Lower lobe of right lung (tissue), 2 donors: ENCODE measurements at regions not wholly inside any gene's neighbourhood (a gene's known extent, or its start where the extent isn't known, plus 50 kb on each side); places are given as distances from the start of the nearest gene placed in this dataset.

Source experiments
- ATAC-seq, 2 donors: fragments of 200-7000 bp; cut with Tn5 transposase; one replicate each; pipeline ENCODE4 v1.9.1; 2020 to 2022; ENCODE audit warnings: mild to moderate bottlenecking in 2 of 2, moderate library complexity in 2 of 2
- DNase-seq: peaks from one replicate; pipeline ENCODE4 v3.0.0-alpha.2; 2020
- H3K27ac ChIP-seq: fragments of 200-600 bp; one replicate; pipeline ENCODE4 v1.8.0; 2022
- H3K27me3 ChIP-seq: fragments of 200-600 bp; one replicate; pipeline ENCODE4 v1.8.0; 2022; ENCODE audit warnings: low read depth
- H3K36me3 ChIP-seq: fragments of 200-600 bp; one replicate; pipeline ENCODE4 v1.8.0; 2022; ENCODE audit warnings: mild to moderate bottlenecking
- H3K4me1 ChIP-seq: fragments of 200-600 bp; one replicate; pipeline ENCODE4 v1.8.0; 2022
- H3K4me3 ChIP-seq: fragments of 200-600 bp; one replicate; pipeline ENCODE4 v1.8.0; 2022; ENCODE audit warnings: mild to moderate bottlenecking
- H3K9me3 ChIP-seq: fragments of 200-600 bp; one replicate; pipeline ENCODE4 v1.8.0; 2022
- intact Hi-C: fragments of 100-400 bp; cut with DNase I; formaldehyde crosslinking; loops from one replicate; pipeline ENCODE4 v1.11.0; 2022
- TF ChIP-seq, protein P1 (sequence below): fragments of 200-600 bp; IDR thresholded peaks from one replicate; pipeline ENCODE4 v1.8.0; 2022; ENCODE audit warnings: antibody characterized with exemption, mild to moderate bottlenecking
- donor health status: DM: no; HTN: yes; CAD: no; lungs with severe emphysema.

DNA sequence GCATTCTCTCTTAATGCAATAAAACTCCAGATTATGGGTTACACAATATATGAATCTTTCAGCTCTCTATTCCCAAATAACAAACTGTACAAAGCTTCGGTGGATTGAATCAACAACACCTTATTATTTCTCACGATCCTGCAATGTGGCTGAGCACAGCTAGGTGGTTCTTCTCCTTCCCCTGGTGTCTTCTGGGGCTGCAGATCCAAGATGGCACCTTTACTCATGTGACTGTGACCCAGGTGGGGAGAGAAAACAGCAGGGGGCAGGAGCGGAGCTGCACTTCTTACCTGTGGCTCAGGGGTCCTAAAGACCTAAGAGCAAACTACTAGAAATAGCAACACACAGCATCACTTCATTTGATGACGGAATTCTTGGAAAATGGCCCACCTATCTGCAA is 233.1 kb downstream of the IRX1 start:
- TF ChIP-seq, protein P1, sequence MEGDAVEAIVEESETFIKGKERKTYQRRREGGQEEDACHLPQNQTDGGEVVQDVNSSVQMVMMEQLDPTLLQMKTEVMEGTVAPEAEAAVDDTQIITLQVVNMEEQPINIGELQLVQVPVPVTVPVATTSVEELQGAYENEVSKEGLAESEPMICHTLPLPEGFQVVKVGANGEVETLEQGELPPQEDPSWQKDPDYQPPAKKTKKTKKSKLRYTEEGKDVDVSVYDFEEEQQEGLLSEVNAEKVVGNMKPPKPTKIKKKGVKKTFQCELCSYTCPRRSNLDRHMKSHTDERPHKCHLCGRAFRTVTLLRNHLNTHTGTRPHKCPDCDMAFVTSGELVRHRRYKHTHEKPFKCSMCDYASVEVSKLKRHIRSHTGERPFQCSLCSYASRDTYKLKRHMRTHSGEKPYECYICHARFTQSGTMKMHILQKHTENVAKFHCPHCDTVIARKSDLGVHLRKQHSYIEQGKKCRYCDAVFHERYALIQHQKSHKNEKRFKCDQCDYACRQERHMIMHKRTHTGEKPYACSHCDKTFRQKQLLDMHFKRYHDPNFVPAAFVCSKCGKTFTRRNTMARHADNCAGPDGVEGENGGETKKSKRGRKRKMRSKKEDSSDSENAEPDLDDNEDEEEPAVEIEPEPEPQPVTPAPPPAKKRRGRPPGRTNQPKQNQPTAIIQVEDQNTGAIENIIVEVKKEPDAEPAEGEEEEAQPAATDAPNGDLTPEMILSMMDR, result no peak

DNA sequence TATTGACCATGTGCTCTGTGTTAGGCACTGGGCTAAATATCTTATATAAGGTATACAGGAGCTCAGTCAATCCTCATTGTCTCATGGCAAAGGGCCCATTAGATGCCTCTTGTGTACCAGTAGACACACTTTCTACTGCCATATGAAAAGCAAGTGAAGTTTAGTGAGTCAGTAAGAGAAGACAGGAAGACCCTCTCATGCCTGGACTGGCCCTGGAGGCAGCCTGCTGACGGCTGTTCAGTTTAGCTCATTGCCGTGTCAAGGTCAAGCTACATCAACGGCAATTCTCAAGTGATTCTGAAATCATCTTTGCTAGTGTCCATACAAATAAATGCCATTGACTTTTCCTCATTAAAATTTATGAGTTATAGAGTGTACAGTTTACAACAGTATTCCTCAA is 237.9 kb downstream of the IRX1 start:
- no peaks in the 10 kb centered on the region for H3K4me1 ChIP-seq
- TF ChIP-seq, protein P1, result no peak
- no peak overlapping the region for H3K4me3 ChIP-seq
- intact Hi-C loops, result no loop called here
- H3K36me3 ChIP-seq, result no peaks in the 10 kb centered on the region
- H3K9me3 ChIP-seq, result no peaks in the 10 kb centered on the region
- DNase-seq (no peak), ATAC-seq (no peak)
- H3K27ac ChIP-seq, result no peak overlapping the region
- no peaks in the 10 kb centered on the region for H3K27me3 ChIP-seq

More for the DNA sequence above, 233.1 kb downstream of the IRX1 start:
- Histone ChIP-seq H3K9me3 (no peaks in the 10 kb centered on the region), H3K4me3 (no peak overlapping the region), H3K4me1 (no peaks in the 10 kb centered on the region), H3K36me3 (no peaks in the 10 kb centered on the region), H3K27me3 (no peaks in the 10 kb centered on the region), H3K27ac (no peak overlapping the region)
- ATAC-seq, result no peak
- intact Hi-C loops, result no loop called here
- no peak for DNase-seq

DNA sequence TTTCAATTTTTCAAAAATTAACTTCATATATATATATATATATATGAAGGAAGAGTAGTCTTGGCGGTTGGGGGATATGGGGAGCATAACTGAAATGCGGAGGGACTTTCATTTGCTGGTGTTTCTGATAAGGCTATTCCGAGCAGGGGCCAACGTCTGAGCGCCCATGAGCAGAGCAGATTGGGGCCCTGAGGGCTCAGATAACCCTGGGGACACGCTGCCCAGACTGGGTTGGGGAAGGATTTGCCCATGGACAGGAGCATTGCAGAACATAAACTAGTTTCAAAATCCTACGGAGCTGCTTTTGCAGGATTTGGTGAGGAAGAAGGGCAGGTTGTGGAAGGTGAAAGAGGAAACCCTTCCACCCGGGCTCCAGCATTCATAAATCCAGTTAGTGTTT is 240.2 kb downstream of the IRX1 start:
- Histone ChIP-seq H3K4me3 (no peak overlapping the region), H3K27ac (no peak overlapping the region), H3K36me3 (no peaks in the 10 kb centered on the region), H3K4me1 (no peaks in the 10 kb centered on the region), H3K9me3 (no peaks in the 10 kb centered on the region), H3K27me3 (no peaks in the 10 kb centered on the region)
- no peak for DNase-seq
- ATAC-seq, result no peak
- intact Hi-C loops, result no loop called here
- TF ChIP-seq, protein P1, result no peak

DNA sequence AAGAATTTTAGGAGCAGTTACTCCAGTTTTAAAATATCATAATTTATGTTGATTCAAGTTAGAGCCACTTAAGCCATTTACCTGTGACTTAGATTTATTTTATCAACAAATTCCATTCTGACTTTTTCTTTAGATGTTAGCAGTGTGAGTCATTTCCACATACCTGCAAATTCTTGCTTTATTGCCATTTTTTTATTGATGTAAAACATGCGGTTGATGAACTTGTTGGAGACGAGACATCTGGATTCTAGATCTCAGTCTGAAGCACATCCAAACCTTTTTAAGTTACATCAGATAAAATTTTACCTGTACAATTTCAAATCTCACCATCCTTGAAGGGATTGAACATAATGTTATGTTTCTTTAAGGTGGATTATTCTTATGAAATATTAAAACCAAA is 240.9 kb downstream of the IRX1 start:
- intact Hi-C loops, result no loop called here
- H3K27ac ChIP-seq, result no peak overlapping the region
- H3K27me3 ChIP-seq, result no peaks in the 10 kb centered on the region
- DNase-seq (no peak), ATAC-seq (no peak)
- H3K4me1 ChIP-seq, result no peaks in the 10 kb centered on the region
- TF ChIP-seq, protein P1, result no peak
- no peak overlapping the region for H3K4me3 ChIP-seq
- H3K36me3 ChIP-seq, result no peaks in the 10 kb centered on the region
- H3K9me3 ChIP-seq, result no peaks in the 10 kb centered on the region

DNA sequence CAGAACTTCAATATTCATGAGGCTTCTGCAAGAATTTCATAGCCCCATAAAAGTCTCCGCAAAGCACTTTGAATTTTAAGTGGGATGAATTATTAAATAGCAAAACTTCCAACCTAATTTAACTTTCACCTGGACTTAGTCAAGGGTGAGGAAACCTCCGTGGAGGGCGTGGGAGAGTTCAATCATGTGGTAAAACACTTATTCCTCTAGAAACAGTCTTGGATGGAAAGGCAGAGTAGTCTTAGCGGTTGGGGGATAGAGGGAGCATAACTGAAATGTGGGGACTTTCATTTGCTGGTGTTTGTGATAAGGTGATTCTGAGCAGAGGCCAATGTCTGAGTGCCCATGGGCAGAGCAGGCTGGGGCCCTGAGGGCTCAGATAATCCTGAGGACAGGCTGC is 241.9 kb downstream of the IRX1 start:
- H3K4me3 ChIP-seq, result no peak overlapping the region
- TF ChIP-seq, protein P1, result no peak
- H3K9me3 ChIP-seq, result no peaks in the 10 kb centered on the region
- ATAC-seq (no peak), DNase-seq (no peak)
- no peaks in the 10 kb centered on the region for H3K4me1 ChIP-seq
- no peaks in the 10 kb centered on the region for H3K36me3 ChIP-seq
- intact Hi-C loops, result no loop called here
- no peaks in the 10 kb centered on the region for H3K27me3 ChIP-seq
- H3K27ac ChIP-seq, result no peak overlapping the region

DNA sequence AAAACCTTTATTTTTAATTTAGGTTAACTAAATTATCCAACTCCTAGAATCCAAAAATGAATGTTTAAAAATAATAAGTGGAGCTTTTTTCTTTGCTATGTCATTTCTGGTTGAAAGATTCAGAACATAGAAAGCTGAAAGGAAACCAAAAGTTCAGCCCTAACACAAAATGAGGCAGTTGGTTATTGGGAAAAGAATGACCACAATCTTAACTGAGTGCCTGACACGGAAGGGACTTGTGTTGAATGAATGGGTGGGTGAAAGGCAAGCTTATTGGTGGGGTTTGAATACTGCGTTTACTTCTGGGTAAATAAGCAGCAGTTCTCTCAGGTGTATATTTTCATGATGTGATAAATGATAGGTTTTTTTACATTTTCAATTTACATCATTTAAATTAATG is 243.5 kb downstream of the IRX1 start:
- Histone ChIP-seq H3K27me3 (no peaks in the 10 kb centered on the region), H3K27ac (no peak overlapping the region), H3K4me3 (no peak overlapping the region), H3K36me3 (no peaks in the 10 kb centered on the region), H3K9me3 (no peaks in the 10 kb centered on the region), H3K4me1 (no peaks in the 10 kb centered on the region)
- ATAC-seq (no peak), DNase-seq (no peak)
- intact Hi-C loops, result no loop called here
- TF ChIP-seq, protein P1, result no peak
